GM12892 (cell line): ENCODE measurements at regions not wholly inside any gene's neighbourhood (a gene's known extent, or its start where the extent isn't known, plus 50 kb on each side); places are given as distances from the start of the nearest gene placed in this dataset.

Experiments
- POLR2A ChIP-seq: IDR thresholded peaks from 2 replicates; pipeline ENCODE4 v1.6.1; 2011; ENCODE audit warnings: low read depth, low read length, control low read depth
- POLR2AphosphoS5 ChIP-seq: IDR thresholded peaks from 2 replicates; pipeline ENCODE4 v1.6.1; 2011; ENCODE audit warnings: low read depth, low read length, control low read depth
- TAF1 ChIP-seq: IDR thresholded peaks from 2 replicates; pipeline ENCODE4 v1.6.1; 2011; ENCODE audit warnings: low read depth, mild to moderate bottlenecking, control low read depth, low read length, borderline replicate concordance

DNA sequence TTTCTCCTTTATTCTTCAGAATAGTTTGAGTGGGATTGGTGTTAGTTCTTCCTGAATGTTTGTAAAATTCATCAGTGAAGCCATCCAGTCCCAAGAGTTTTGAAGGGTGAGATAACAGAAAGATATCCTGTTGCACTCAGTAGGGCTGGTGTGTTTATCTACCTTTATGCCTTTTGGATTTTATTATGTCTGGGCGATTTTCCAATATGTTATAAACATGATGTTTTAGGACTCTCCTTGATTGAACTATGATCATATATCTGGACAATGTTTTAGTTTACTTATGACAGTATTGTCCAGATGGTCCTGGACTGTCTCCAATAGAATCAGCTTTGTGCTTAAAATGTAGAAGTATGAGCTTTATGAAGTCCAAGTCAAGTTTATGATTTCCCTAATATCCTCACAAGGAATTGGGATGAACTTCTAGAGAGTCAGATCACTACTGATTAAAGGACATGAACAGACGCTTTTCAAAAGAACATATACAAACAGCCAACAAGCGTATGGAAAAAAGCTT, 77.6 kb upstream of the ITM2A start:
- no peak for TF ChIP-seq POLR2A
- TF ChIP-seq POLR2AphosphoS5, result no peak
- TF ChIP-seq TAF1, result no peak
